GM12878 (cell line): ENCODE measurements at regions not wholly inside any gene's neighbourhood (a gene's known extent, or its start where the extent isn't known, plus 50 kb on each side); places are given as distances from the start of the nearest gene placed in this dataset.

Experiments
- ATAC-seq: fragments of 200-7000 bp; cut with Tn5 transposase; 3 replicates; pipeline ENCODE4 v1.9.1; 2020; ENCODE audit warnings: mild to moderate bottlenecking, moderate library complexity
- BruUV-seq: library from RNA; stranded (reverse); fragments of 400-500 nt; replicated peaks from 2 replicates; lab custom pipeline; 2021; lab: Mats Ljungman, UMichigan
- CTCF ChIA-PET: fragments of 300-600 bp; sonication (Branson Sonifier 250); formaldehyde crosslinking; extraction: SDS; loops from one replicate; lab custom pipeline; 2021; ENCODE audit warnings: inconsistent platforms; lab: Yijun Ruan, JAX
- POLR2A ChIA-PET: fragments of 350-600 bp; formaldehyde crosslinking; extraction: SDS; loops from one replicate; lab custom pipeline; 2021; ENCODE audit warnings: inconsistent platforms; lab: Charles Lee
- RAD21 ChIA-PET: fragments of 300-600 bp; sonication (Branson Sonifier 250); formaldehyde crosslinking; loops from one replicate; lab custom pipeline; 2023; ENCODE audit warnings: antibody characterized with exemption; ENCODE audit not compliant: unreplicated experiment; lab: Charles Lee
- SMC1A ChIA-PET: fragments of 300-600 bp; sonication (Branson Sonifier 250); formaldehyde crosslinking; loops from one replicate; lab custom pipeline; 2023; ENCODE audit not compliant: unreplicated experiment, uncharacterized antibody; lab: Charles Lee
- DNase-seq: peaks from one replicate; pipeline ENCODE4 v3.0.0-alpha.2; 2011; ENCODE audit warnings: low read depth, low spot score
- FAIRE-seq: peaks from 3 replicates; lab custom pipeline; 2011; peaks lifted over from hg19 to GRCh38; lab: Jason Lieb, UNC
- H2AFZ ChIP-seq: 2 replicates; pipeline ENCODE4 v1.6.0; 2011; ENCODE audit warnings: low read depth, low read length, control low read depth; ENCODE audit not compliant: control insufficient read depth
- H3K27ac ChIP-seq: 2 replicates; pipeline ENCODE4 v1.5.1; 2011; ENCODE audit warnings: control low read depth; ENCODE audit not compliant: control insufficient read depth, insufficient read depth
- H3K27me3 ChIP-seq, 2 experiments: replicated peaks in 1 of 2; 2 replicates each; pipeline versions ENCODE4 v1.6.0 to v1.6.1; 2011; ENCODE audit warnings: low read length in 1 of 2; ENCODE audit not compliant: control insufficient read depth in 2 of 2, insufficient read depth in 2 of 2
- H3K36me3 ChIP-seq, 2 experiments: 2 replicates each; pipeline ENCODE4 v1.5.1; 2011; ENCODE audit warnings: low read length in 1 of 2; ENCODE audit not compliant: control insufficient read depth in 2 of 2, insufficient read depth in 2 of 2
- H3K4me1 ChIP-seq: 2 replicates; pipeline ENCODE4 v1.6.1; 2011; ENCODE audit warnings: mild to moderate bottlenecking, low read length, moderate library complexity, mixed read lengths; ENCODE audit not compliant: control insufficient read depth, insufficient read depth
- H3K4me2 ChIP-seq: 2 replicates; pipeline ENCODE4 v1.6.0; 2011; ENCODE audit warnings: control low read depth; ENCODE audit not compliant: control insufficient read depth, insufficient read depth
- H3K4me3 ChIP-seq: fragments of 200-600 bp; sonication (generic); 2 replicates; pipeline ENCODE4 v1.5.1; 2016
- H3K79me2 ChIP-seq: 2 replicates; pipeline ENCODE4 v1.6.0; 2011; ENCODE audit warnings: low read length; ENCODE audit not compliant: control insufficient read depth, insufficient read depth
- H3K9ac ChIP-seq: 2 replicates; pipeline ENCODE4 v1.8.0; 2011; ENCODE audit warnings: low read length, control low read depth, mixed read lengths; ENCODE audit not compliant: control insufficient read depth, insufficient read depth
- H3K9me3 ChIP-seq: replicated peaks from 3 replicates; pipeline ENCODE4 v1.5.1; 2011; ENCODE audit warnings: mild to moderate bottlenecking, low read length; ENCODE audit not compliant: control insufficient read depth, insufficient read depth
- H4K20me1 ChIP-seq: 2 replicates; pipeline ENCODE4 v1.6.0; 2011; ENCODE audit not compliant: control insufficient read depth, insufficient read depth
- ASH2L ChIP-seq: fragments of 300-600, 200-600 bp; sonication (generic); IDR thresholded peaks from 2 replicates; pipeline ENCODE4 v1.6.1; 2017; ENCODE audit warnings: low read depth, mild to moderate bottlenecking, borderline replicate concordance
- BHLHE40 ChIP-seq, 2 experiments: fragments of 450-650 bp in 1 of 2; IDR thresholded peaks; 2 replicates each; pipeline ENCODE4 v1.6.1; 2011 to 2017; ENCODE audit warnings: low read depth in 2 of 2, borderline replicate concordance in 1 of 2, improper control_type of control experiment in 1 of 2, low read length in 1 of 2, mild to moderate bottlenecking in 1 of 2
- CREM ChIP-seq: IDR thresholded peaks from 2 replicates; pipeline ENCODE4 v1.6.1; 2014; ENCODE audit warnings: antibody characterized with exemption, low read depth
- EP300 ChIP-seq, 2 experiments: fragments of 150-350 bp in 1 of 2; IDR thresholded peaks; 2 replicates each; pipeline ENCODE4 v1.6.1; 2011 to 2012; ENCODE audit warnings: low read depth in 2 of 2, low read length in 2 of 2, borderline replicate concordance in 1 of 2, improper control_type of control experiment in 1 of 2, inconsistent platforms in 1 of 2; ENCODE audit not compliant: control insufficient read depth in 1 of 2
- ETV6 ChIP-seq, 2 experiments: fragments of 450-650 bp in 1 of 2; IDR thresholded peaks in 1 of 2; conservative IDR thresholded peaks in 1 of 2; 2 replicates each; pipeline ENCODE4 v1.6.1; 2014; ENCODE audit warnings: antibody characterized with exemption in 1 of 2, borderline replicate concordance in 1 of 2, low read depth in 1 of 2, mild to moderate bottlenecking in 1 of 2, moderate library complexity in 1 of 2
- FOXM1 ChIP-seq: IDR thresholded peaks from 2 replicates; pipeline ENCODE4 v1.6.1; 2012; ENCODE audit warnings: low read depth, mild to moderate bottlenecking, inconsistent platforms, low read length, moderate library complexity
- HSF1 ChIP-seq: fragments of 150-350 bp; IDR thresholded peaks from 2 replicates; pipeline ENCODE4 v1.6.1; 2014; ENCODE audit warnings: mild to moderate bottlenecking, low read depth, low read length
- IKZF1 ChIP-seq: fragments of 450-650 bp; conservative IDR thresholded peaks from 2 replicates; pipeline ENCODE4 v1.6.1; 2017; ENCODE audit warnings: antibody characterized with exemption, mild to moderate bottlenecking
- IRF3 ChIP-seq: fragments of 450-650 bp; IDR thresholded peaks from 2 replicates; pipeline ENCODE4 v1.6.1; 2014; ENCODE audit warnings: mild to moderate bottlenecking
- JUNB ChIP-seq: IDR thresholded peaks from 2 replicates; pipeline ENCODE4 v1.6.1; 2016; ENCODE audit warnings: antibody characterized with exemption, mild to moderate bottlenecking
- MXI1 ChIP-seq: fragments of 150-350 bp; IDR thresholded peaks from 2 replicates; pipeline ENCODE4 v1.6.1; 2011; ENCODE audit warnings: low read depth, mild to moderate bottlenecking, inconsistent platforms, low read length, improper control_type of control experiment
- NBN ChIP-seq: fragments of 450-650 bp; IDR thresholded peaks from 2 replicates; pipeline ENCODE4 v1.6.1; 2016
- RFX5 ChIP-seq: IDR thresholded peaks from 2 replicates; pipeline ENCODE4 v1.6.1; 2011; ENCODE audit warnings: low read depth, low read length, improper control_type of control experiment
- SPI1 ChIP-seq: IDR thresholded peaks from 2 replicates; pipeline ENCODE4 v1.6.1; 2011; ENCODE audit warnings: low read depth, mild to moderate bottlenecking, low read length, moderate library complexity, borderline replicate concordance; ENCODE audit not compliant: insufficient read depth
- ZBTB11 ChIP-seq: fragments of 450-650 bp; formaldehyde crosslinking; IDR thresholded peaks from 2 replicates; pipeline ENCODE4 v1.5.0; 2022; ENCODE audit warnings: mild to moderate bottlenecking, missing genetic modification characterization
- ZNF24 ChIP-seq: fragments of 450-650 bp; IDR thresholded peaks from 2 replicates; pipeline ENCODE4 v1.6.1; 2017; ENCODE audit warnings: antibody characterized with exemption, mild to moderate bottlenecking
- WGBS: methylation state at CpG from one replicate; pipeline ENCODE4 v1.1.6; 2016; ENCODE audit warnings: low lambda C conversion rate; ENCODE audit not compliant: insufficient replicate concordance, insufficient coverage; ENCODE audit errors: missing lambda C conversion rate; 5-methylcytosine and 5-hydroxymethylcytosine counted together
- in situ Hi-C: fragments of 300-500 bp; cut with MboI; formaldehyde crosslinking; loops from 9 replicates; pipeline ENCODE4 v1.14.3; 2018; ENCODE audit warnings: mixed read lengths
- intact Hi-C: fragments of 100-400 bp; cut with micrococcal nuclease; formaldehyde crosslinking; loops from one replicate; pipeline ENCODE4 v1.14.2; 2022; ENCODE audit not compliant: unreplicated experiment

- no peaks in the 10 kb centered on the region; the same call in 2 of the 3 replicates for H3K9me3 ChIP-seq
- ATAC-seq (no peak), FAIRE-seq (no peak), DNase-seq (no peak)
- intact Hi-C loops (no loop called here), in situ Hi-C loops (loop anchor here (5.0 kb wide), 1 partner anchor 50 kb away; no protein-coding TSS in a partner anchor)
- SMC1A ChIA-PET, result no interaction called here
- 21% methylated on average over 8 of the region's 33 CpGs for WGBS
- RAD21 ChIA-PET, result no interaction called here
- no peak overlapping the region for H3K9ac ChIP-seq
- H3K27me3 ChIP-seq, result 0 out of 4 replicates have a peak, but pooled peaks cover 0 to 3% of the 10 kb centered on the region in 2 experiments
- no peaks in the 10 kb centered on the region for H3K4me1 ChIP-seq
- H3K79me2 ChIP-seq, result no peaks in the 10 kb centered on the region
- H3K36me3 ChIP-seq, result no peaks in the 10 kb centered on the region
- H4K20me1 ChIP-seq, result no peaks in the 10 kb centered on the region
- POLR2A ChIA-PET, result no interaction called here
- H3K4me2 ChIP-seq, result no peak overlapping the region
- BruUV-seq, result no TSS peak
- no peak overlapping the region for H3K27ac ChIP-seq
- no peak overlapping the region for H2AFZ ChIP-seq
- no peak overlapping the region for H3K4me3 ChIP-seq
- CTCF ChIA-PET, result no interaction called here
- no peak for TF ChIP-seq HSF1
- no peak for TF ChIP-seq NBN
- no peak for TF ChIP-seq ZNF24
- no peak for TF ChIP-seq SPI1
- TF ChIP-seq ZBTB11 (CRISPR knock-in tag), result no peak
- TF ChIP-seq ETV6 (conservative IDR thresholded peaks at IDR 0.05 in 1 of 2, IDR thresholded peaks at IDR 0.05 in 1 of 2; ENCODE audit: borderline replicate concordance in 1 of 2, low read depth in 1 of 2), result no peak
- no peak for TF ChIP-seq RFX5
- no peak for TF ChIP-seq FOXM1
- no peak for TF ChIP-seq EP300 (IDR thresholded peaks at IDR 0.05; ENCODE audit: borderline replicate concordance in 1 of 2, control insufficient read depth in 1 of 2, low read depth in 2 of 2, low read length in 2 of 2)
- no peak for TF ChIP-seq IRF3
- TF ChIP-seq JUNB, result no peak
- no peak for TF ChIP-seq BHLHE40 (IDR thresholded peaks at IDR 0.05; ENCODE audit: borderline replicate concordance in 1 of 2, low read depth in 2 of 2, low read length in 1 of 2)
- no peak for TF ChIP-seq MXI1
- TF ChIP-seq IKZF1, result no peak
- no peak for TF ChIP-seq ASH2L
- no peak for TF ChIP-seq CREM
Measured at GRCh38 chr11:43547430-43547831, 133.1 kb upstream of the HSD17B12 start.
